ENCODE measurements at regions not wholly inside any gene's neighbourhood (a gene's known extent, or its start where the extent isn't known, plus 50 kb on each side); places are given as distances from the start of the nearest gene placed in this dataset.

DNA sequence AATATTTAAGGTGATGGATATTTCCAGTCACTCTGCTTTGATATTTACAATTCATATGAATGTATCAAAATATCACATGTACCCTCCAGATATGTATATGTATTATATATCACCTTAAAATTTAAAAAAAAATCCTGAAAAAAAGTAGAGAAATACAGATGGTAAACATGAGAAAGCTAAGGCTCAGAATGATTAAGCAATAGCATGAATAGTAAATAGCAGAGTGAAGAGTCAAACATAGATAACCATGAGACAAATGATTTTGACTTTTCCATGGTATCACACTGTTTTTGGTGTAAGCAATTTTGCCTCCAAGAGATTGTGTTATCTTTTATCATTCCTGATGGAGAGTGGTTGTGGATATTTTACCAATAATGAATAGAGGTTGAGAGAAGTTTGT lies 868.8 kb downstream of the CDH11 start (continued):
- TF ChIP-seq, protein P1, sequence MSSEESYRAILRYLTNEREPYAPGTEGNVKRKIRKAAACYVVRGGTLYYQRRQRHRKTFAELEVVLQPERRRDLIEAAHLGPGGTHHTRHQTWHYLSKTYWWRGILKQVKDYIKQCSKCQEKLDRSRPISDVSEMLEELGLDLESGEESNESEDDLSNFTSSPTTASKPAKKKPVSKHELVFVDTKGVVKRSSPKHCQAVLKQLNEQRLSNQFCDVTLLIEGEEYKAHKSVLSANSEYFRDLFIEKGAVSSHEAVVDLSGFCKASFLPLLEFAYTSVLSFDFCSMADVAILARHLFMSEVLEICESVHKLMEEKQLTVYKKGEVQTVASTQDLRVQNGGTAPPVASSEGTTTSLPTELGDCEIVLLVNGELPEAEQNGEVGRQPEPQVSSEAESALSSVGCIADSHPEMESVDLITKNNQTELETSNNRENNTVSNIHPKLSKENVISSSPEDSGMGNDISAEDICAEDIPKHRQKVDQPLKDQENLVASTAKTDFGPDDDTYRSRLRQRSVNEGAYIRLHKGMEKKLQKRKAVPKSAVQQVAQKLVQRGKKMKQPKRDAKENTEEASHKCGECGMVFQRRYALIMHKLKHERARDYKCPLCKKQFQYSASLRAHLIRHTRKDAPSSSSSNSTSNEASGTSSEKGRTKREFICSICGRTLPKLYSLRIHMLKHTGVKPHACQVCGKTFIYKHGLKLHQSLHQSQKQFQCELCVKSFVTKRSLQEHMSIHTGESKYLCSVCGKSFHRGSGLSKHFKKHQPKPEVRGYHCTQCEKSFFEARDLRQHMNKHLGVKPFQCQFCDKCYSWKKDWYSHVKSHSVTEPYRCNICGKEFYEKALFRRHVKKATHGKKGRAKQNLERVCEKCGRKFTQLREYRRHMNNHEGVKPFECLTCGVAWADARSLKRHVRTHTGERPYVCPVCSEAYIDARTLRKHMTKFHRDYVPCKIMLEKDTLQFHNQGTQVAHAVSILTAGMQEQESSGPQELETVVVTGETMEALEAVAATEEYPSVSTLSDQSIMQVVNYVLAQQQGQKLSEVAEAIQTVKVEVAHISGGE (CRISPR knock-in tag; IDR thresholded peaks at IDR 0.05): no peak
- TF ChIP-seq, protein P2, sequence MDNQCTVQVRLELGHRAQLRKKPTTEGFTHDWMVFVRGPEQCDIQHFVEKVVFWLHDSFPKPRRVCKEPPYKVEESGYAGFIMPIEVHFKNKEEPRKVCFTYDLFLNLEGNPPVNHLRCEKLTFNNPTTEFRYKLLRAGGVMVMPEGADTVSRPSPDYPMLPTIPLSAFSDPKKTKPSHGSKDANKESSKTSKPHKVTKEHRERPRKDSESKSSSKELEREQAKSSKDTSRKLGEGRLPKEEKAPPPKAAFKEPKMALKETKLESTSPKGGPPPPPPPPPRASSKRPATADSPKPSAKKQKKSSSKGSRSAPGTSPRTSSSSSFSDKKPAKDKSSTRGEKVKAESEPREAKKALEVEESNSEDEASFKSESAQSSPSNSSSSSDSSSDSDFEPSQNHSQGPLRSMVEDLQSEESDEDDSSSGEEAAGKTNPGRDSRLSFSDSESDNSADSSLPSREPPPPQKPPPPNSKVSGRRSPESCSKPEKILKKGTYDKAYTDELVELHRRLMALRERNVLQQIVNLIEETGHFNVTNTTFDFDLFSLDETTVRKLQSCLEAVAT (IDR thresholded peaks at IDR 0.05): no peak
- no peak for TF ChIP-seq SREBF2 (IDR thresholded peaks at IDR 0.05; ENCODE audit: low read length)
- TF ChIP-seq, protein P3, sequence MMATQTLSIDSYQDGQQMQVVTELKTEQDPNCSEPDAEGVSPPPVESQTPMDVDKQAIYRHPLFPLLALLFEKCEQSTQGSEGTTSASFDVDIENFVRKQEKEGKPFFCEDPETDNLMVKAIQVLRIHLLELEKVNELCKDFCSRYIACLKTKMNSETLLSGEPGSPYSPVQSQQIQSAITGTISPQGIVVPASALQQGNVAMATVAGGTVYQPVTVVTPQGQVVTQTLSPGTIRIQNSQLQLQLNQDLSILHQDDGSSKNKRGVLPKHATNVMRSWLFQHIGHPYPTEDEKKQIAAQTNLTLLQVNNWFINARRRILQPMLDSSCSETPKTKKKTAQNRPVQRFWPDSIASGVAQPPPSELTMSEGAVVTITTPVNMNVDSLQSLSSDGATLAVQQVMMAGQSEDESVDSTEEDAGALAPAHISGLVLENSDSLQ (IDR thresholded peaks at IDR 0.05): no peak
- no peak for TF ChIP-seq MTA3 (IDR thresholded peaks at IDR 0.05; ENCODE audit: borderline replicate concordance, low read length)
- no peak for TF ChIP-seq YBX1 (IDR thresholded peaks at IDR 0.05)
- no peak for TF ChIP-seq MEF2A (IDR thresholded peaks at IDR 0.05; ENCODE audit: insufficient read depth, low read depth, low read length)

DNA sequence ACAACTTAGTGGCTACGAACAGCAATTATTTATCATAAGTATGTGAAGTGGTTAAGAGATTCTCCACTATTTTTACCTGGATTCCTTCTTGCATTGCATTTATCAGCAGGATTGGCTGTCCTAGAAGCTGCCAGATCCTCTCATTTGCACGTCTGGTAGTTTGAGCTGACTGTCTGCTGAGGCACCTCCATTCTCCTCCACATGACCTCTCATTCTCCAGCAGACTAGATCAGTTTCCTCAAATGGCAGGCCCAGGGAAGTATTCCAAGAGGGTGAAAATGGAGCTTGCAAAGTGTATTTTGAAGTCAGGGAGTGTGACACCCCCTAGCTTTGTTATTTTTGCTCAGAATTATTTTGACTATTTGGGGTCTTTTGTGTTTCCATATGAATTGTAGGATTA lies 870.1 kb downstream of the CDH11 start:
- ChIA-PET CTCF (no interaction called here), SMC1A (ENCODE audit: uncharacterized antibody, unreplicated experiment) (no interaction called here)
- no peak overlapping the region for H2AFZ ChIP-seq (ENCODE audit: control insufficient read depth, low read depth, low read length)
- TF ChIP-seq JUNB (IDR thresholded peaks at IDR 0.05) (no peak), PAX5 (IDR thresholded peaks at IDR 0.05; ENCODE audit: borderline replicate concordance, low read depth, low read length) (no peak), NBN (IDR thresholded peaks at IDR 0.05) (no peak), SP1 (IDR thresholded peaks at IDR 0.05; ENCODE audit: low read depth, low read length) (no peak), SREBF2 (IDR thresholded peaks at IDR 0.05; ENCODE audit: low read length) (no peak), MYB (IDR thresholded peaks at IDR 0.05; ENCODE audit: borderline replicate concordance, low read depth, low read length) (no peak), TAF1 (IDR thresholded peaks at IDR 0.05; ENCODE audit: borderline replicate concordance, low read depth, low read length) (no peak), POLR2AphosphoS5 (IDR thresholded peaks at IDR 0.05; ENCODE audit: low read length) (no peak)
- TF ChIP-seq, protein P4, sequence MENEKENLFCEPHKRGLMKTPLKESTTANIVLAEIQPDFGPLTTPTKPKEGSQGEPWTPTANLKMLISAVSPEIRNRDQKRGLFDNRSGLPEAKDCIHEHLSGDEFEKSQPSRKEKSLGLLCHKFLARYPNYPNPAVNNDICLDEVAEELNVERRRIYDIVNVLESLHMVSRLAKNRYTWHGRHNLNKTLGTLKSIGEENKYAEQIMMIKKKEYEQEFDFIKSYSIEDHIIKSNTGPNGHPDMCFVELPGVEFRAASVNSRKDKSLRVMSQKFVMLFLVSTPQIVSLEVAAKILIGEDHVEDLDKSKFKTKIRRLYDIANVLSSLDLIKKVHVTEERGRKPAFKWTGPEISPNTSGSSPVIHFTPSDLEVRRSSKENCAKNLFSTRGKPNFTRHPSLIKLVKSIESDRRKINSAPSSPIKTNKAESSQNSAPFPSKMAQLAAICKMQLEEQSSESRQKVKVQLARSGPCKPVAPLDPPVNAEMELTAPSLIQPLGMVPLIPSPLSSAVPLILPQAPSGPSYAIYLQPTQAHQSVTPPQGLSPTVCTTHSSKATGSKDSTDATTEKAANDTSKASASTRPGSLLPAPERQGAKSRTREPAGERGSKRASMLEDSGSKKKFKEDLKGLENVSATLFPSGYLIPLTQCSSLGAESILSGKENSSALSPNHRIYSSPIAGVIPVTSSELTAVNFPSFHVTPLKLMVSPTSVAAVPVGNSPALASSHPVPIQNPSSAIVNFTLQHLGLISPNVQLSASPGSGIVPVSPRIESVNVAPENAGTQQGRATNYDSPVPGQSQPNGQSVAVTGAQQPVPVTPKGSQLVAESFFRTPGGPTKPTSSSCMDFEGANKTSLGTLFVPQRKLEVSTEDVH (IDR thresholded peaks at IDR 0.05; ENCODE audit: low read depth, partially characterized antibody): no peak
- TF ChIP-seq, protein P5, sequence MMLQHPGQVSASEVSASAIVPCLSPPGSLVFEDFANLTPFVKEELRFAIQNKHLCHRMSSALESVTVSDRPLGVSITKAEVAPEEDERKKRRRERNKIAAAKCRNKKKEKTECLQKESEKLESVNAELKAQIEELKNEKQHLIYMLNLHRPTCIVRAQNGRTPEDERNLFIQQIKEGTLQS (IDR thresholded peaks at IDR 0.05; ENCODE audit: borderline replicate concordance, extremely low read depth, low read depth, low read length): no peak

More for the DNA sequence above, 870.1 kb downstream of the CDH11 start:
- intact Hi-C loops (cut with micrococcal nuclease; ENCODE audit: unreplicated experiment) (no loop called here), in situ Hi-C loops (cut with MboI) (no loop called here)
- WGBS (ENCODE audit: insufficient coverage, insufficient replicate concordance, low lambda C conversion rate, missing lambda C conversion rate): 8% methylated on average over 2 of the region's 2 CpGs
- H3K27ac ChIP-seq (ENCODE audit: control insufficient read depth, insufficient read depth): no peak overlapping the region
- H3K27me3 ChIP-seq (replicated peaks in 1 of 2; ENCODE audit: control insufficient read depth in 2 of 2, insufficient read depth in 2 of 2, low read length in 1 of 2): no peaks in the 10 kb centered on the region
- H3K4me1 ChIP-seq (ENCODE audit: control insufficient read depth, insufficient read depth, low read length): no peaks in the 10 kb centered on the region
- no peak for DNase-seq (ENCODE audit: low read depth, low spot score)
- H4K20me1 ChIP-seq (ENCODE audit: control insufficient read depth, insufficient read depth): no peaks in the 10 kb centered on the region
- H3K36me3 ChIP-seq (ENCODE audit: control insufficient read depth in 2 of 2, insufficient read depth in 2 of 2, low read length in 1 of 2): no peaks in the 10 kb centered on the region
- H3K9ac ChIP-seq (ENCODE audit: control insufficient read depth, insufficient read depth, low read length): no peak overlapping the region
- no peak overlapping the region for H3K4me3 ChIP-seq
- BruUV-seq (replicated peaks): no TSS peak
- no peak overlapping the region for H3K4me2 ChIP-seq (ENCODE audit: control insufficient read depth, insufficient read depth)
- no peak for ATAC-seq
- no peaks in the 10 kb centered on the region for H3K79me2 ChIP-seq (ENCODE audit: control insufficient read depth, insufficient read depth, low read length)
- no peak for FAIRE-seq
- no peaks in the 10 kb centered on the region for H3K9me3 ChIP-seq (replicated peaks; ENCODE audit: control insufficient read depth, insufficient read depth, low read length)
- ChIA-PET RAD21 (ENCODE audit: unreplicated experiment) (no interaction called here), POLR2A (no interaction called here)
